ENCODE measurements at regions not wholly inside any gene's neighbourhood (a gene's known extent, or its start where the extent isn't known, plus 50 kb on each side); places are given as distances from the start of the nearest gene placed in this dataset.
A peak's percentile ranks its signal among the peaks of the same experiment; 100 is the strongest.

- H3K4me3 ChIP-seq (ENCODE audit: low read depth, low read length) = no peak overlapping the region
Observed at GRCh38 chr3:188940573-188940932, 231.2 kb upstream of the TPRG1 start.

GRCh38 chr3:188941103-188941502 is 230.7 kb upstream of the TPRG1 start:
- no peak overlapping the region for H3K27ac ChIP-seq (ENCODE audit: low read depth, low read length)
- no peaks in the 10 kb centered on the region; the same call in 1 of the 2 replicates for H3K36me3 ChIP-seq (ENCODE audit: insufficient read depth, low read length)
- no peak overlapping the region for H3K4me3 ChIP-seq (ENCODE audit: low read depth, low read length)
- H3K79me2 ChIP-seq (ENCODE audit: control insufficient read depth, insufficient read depth, low read length, unreplicated experiment) = no peaks in the 10 kb centered on the region
- H3K27me3 ChIP-seq (ENCODE audit: insufficient read depth, low read length) = no peaks in the 10 kb centered on the region
- H2AFZ ChIP-seq (ENCODE audit: low read length, unreplicated experiment) = no peak overlapping the region
- peaks cover 17% of the 10 kb centered on the region for H3K4me1 ChIP-seq (ENCODE audit: control insufficient read depth, insufficient read depth, low read length, unreplicated experiment)

More at GRCh38 chr3:188940573-188940932, 231.2 kb upstream of the TPRG1 start:
- Histone ChIP-seq H3K36me3 (ENCODE audit: insufficient read depth, low read length) (no peaks in the 10 kb centered on the region; the same call in 1 of the 2 replicates), H2AFZ (ENCODE audit: low read length, unreplicated experiment) (no peak overlapping the region), H3K79me2 (ENCODE audit: control insufficient read depth, insufficient read depth, low read length, unreplicated experiment) (no peaks in the 10 kb centered on the region), H3K4me1 (ENCODE audit: control insufficient read depth, insufficient read depth, low read length, unreplicated experiment) (peaks cover 17% of the 10 kb centered on the region), H3K27ac (ENCODE audit: low read depth, low read length) (no peak overlapping the region), H3K27me3 (ENCODE audit: insufficient read depth, low read length) (no peaks in the 10 kb centered on the region)

- Histone ChIP-seq H3K4me3 (ENCODE audit: low read depth, low read length) (no peak overlapping the region), H3K4me1 (ENCODE audit: control insufficient read depth, insufficient read depth, low read length, unreplicated experiment) (peaks cover 28% of the 10 kb centered on the region), H3K36me3 (ENCODE audit: insufficient read depth, low read length) (no peaks in the 10 kb centered on the region; the same call in 1 of the 2 replicates), H3K27ac (ENCODE audit: low read depth, low read length) (no peak overlapping the region), H2AFZ (ENCODE audit: low read length, unreplicated experiment) (no peak overlapping the region), H3K27me3 (ENCODE audit: insufficient read depth, low read length) (no peaks in the 10 kb centered on the region), H3K79me2 (ENCODE audit: control insufficient read depth, insufficient read depth, low read length, unreplicated experiment) (no peaks in the 10 kb centered on the region)
Observed at GRCh38 chr3:188942191-188942590, 229.6 kb upstream of the TPRG1 start.

- no peaks in the 10 kb centered on the region; the same call in 1 of the 2 replicates for H3K36me3 ChIP-seq (ENCODE audit: insufficient read depth, low read length)
- no peak overlapping the region for H3K4me3 ChIP-seq (ENCODE audit: low read depth, low read length)
- H3K79me2 ChIP-seq (ENCODE audit: control insufficient read depth, insufficient read depth, low read length, unreplicated experiment) = no peaks in the 10 kb centered on the region
- no peak overlapping the region for H2AFZ ChIP-seq (ENCODE audit: low read length, unreplicated experiment)
- no peaks in the 10 kb centered on the region for H3K27me3 ChIP-seq (ENCODE audit: insufficient read depth, low read length)
- H3K27ac ChIP-seq (ENCODE audit: low read depth, low read length) = peak overlapping the region; percentile 31
- peaks cover 36% of the 10 kb centered on the region for H3K4me1 ChIP-seq (ENCODE audit: control insufficient read depth, insufficient read depth, low read length, unreplicated experiment)
Observed at GRCh38 chr3:188943591-188943990, 228.2 kb upstream of the TPRG1 start.

- Histone ChIP-seq H3K27me3 (ENCODE audit: insufficient read depth, low read length) (no peaks in the 10 kb centered on the region), H3K27ac (ENCODE audit: low read depth, low read length) (peak overlapping the region; percentile 31), H3K36me3 (ENCODE audit: insufficient read depth, low read length) (no peaks in the 10 kb centered on the region; the same call in 1 of the 2 replicates), H3K4me3 (ENCODE audit: low read depth, low read length) (no peak overlapping the region), H3K4me1 (ENCODE audit: control insufficient read depth, insufficient read depth, low read length, unreplicated experiment) (peaks cover 42% of the 10 kb centered on the region), H2AFZ (ENCODE audit: low read length, unreplicated experiment) (no peak overlapping the region), H3K79me2 (ENCODE audit: control insufficient read depth, insufficient read depth, low read length, unreplicated experiment) (no peaks in the 10 kb centered on the region)
Observed at GRCh38 chr3:188944108-188944507, 227.7 kb upstream of the TPRG1 start.

GRCh38 chr3:188946351-188947240 is 225.2 kb upstream of the TPRG1 start:
- H3K27ac ChIP-seq (ENCODE audit: low read depth, low read length) = peak overlapping the region; percentile 100
- peaks cover 54% of the 10 kb centered on the region for H3K4me1 ChIP-seq (ENCODE audit: control insufficient read depth, insufficient read depth, low read length, unreplicated experiment)

GRCh38 chr3:188947401-188948280 is 224.1 kb upstream of the TPRG1 start:
- no peaks in the 10 kb centered on the region for H3K79me2 ChIP-seq (ENCODE audit: control insufficient read depth, insufficient read depth, low read length, unreplicated experiment)
- H3K36me3 ChIP-seq (ENCODE audit: insufficient read depth, low read length) = no peaks in the 10 kb centered on the region
- H3K27ac ChIP-seq (ENCODE audit: low read depth, low read length) = peak overlapping the region; percentile 100
- H2AFZ ChIP-seq (ENCODE audit: low read length, unreplicated experiment) = peak overlapping the region; percentile 84
- H3K4me1 ChIP-seq (ENCODE audit: control insufficient read depth, insufficient read depth, low read length, unreplicated experiment) = peaks cover 55% of the 10 kb centered on the region
- H3K4me3 ChIP-seq (ENCODE audit: low read depth, low read length) = peak overlapping the region; percentile 75
- H3K27me3 ChIP-seq (ENCODE audit: insufficient read depth, low read length) = no peaks in the 10 kb centered on the region

More at GRCh38 chr3:188946351-188947240, 225.2 kb upstream of the TPRG1 start:
- no peaks in the 10 kb centered on the region; the same call in 1 of the 2 replicates for H3K36me3 ChIP-seq (ENCODE audit: insufficient read depth, low read length)
- peak overlapping the region; percentile 75 for H3K4me3 ChIP-seq (ENCODE audit: low read depth, low read length)
- H3K79me2 ChIP-seq (ENCODE audit: control insufficient read depth, insufficient read depth, low read length, unreplicated experiment) = no peaks in the 10 kb centered on the region
- H3K27me3 ChIP-seq (ENCODE audit: insufficient read depth, low read length) = no peaks in the 10 kb centered on the region
- no peak overlapping the region for H2AFZ ChIP-seq (ENCODE audit: low read length, unreplicated experiment)

GRCh38 chr3:188948281-188948996 is 223.3 kb upstream of the TPRG1 start:
- H3K79me2 ChIP-seq (ENCODE audit: control insufficient read depth, insufficient read depth, low read length, unreplicated experiment) = no peaks in the 10 kb centered on the region
- peaks cover 55% of the 10 kb centered on the region for H3K4me1 ChIP-seq (ENCODE audit: control insufficient read depth, insufficient read depth, low read length, unreplicated experiment)
- H2AFZ ChIP-seq (ENCODE audit: low read length, unreplicated experiment) = peak overlapping the region; percentile 84
- peak overlapping the region; percentile 100 for H3K27ac ChIP-seq (ENCODE audit: low read depth, low read length)
- H3K36me3 ChIP-seq (ENCODE audit: insufficient read depth, low read length) = no peaks in the 10 kb centered on the region
- H3K4me3 ChIP-seq (ENCODE audit: low read depth, low read length) = peak overlapping the region; percentile 72
- no peaks in the 10 kb centered on the region for H3K27me3 ChIP-seq (ENCODE audit: insufficient read depth, low read length)

GRCh38 chr3:188948997-188949389 is 222.8 kb upstream of the TPRG1 start:
- Histone ChIP-seq H2AFZ (ENCODE audit: low read length, unreplicated experiment) (no peak overlapping the region), H3K79me2 (ENCODE audit: control insufficient read depth, insufficient read depth, low read length, unreplicated experiment) (no peaks in the 10 kb centered on the region), H3K27me3 (ENCODE audit: insufficient read depth, low read length) (no peaks in the 10 kb centered on the region), H3K4me3 (ENCODE audit: low read depth, low read length) (peak overlapping the region; percentile 72), H3K27ac (ENCODE audit: low read depth, low read length) (peak overlapping the region; percentile 100), H3K4me1 (ENCODE audit: control insufficient read depth, insufficient read depth, low read length, unreplicated experiment) (peaks cover 52% of the 10 kb centered on the region), H3K36me3 (ENCODE audit: insufficient read depth, low read length) (no peaks in the 10 kb centered on the region)

GRCh38 chr3:188949456-188949855 is 222.3 kb upstream of the TPRG1 start:
- Histone ChIP-seq H3K4me3 (ENCODE audit: low read depth, low read length) (no peak overlapping the region), H3K36me3 (ENCODE audit: insufficient read depth, low read length) (no peaks in the 10 kb centered on the region), H3K79me2 (ENCODE audit: control insufficient read depth, insufficient read depth, low read length, unreplicated experiment) (no peaks in the 10 kb centered on the region), H3K27me3 (ENCODE audit: insufficient read depth, low read length) (no peaks in the 10 kb centered on the region), H3K27ac (ENCODE audit: low read depth, low read length) (peak overlapping the region; percentile 100), H3K4me1 (ENCODE audit: control insufficient read depth, insufficient read depth, low read length, unreplicated experiment) (peaks cover 52% of the 10 kb centered on the region), H2AFZ (ENCODE audit: low read length, unreplicated experiment) (no peak overlapping the region)
